HG02642 (cell line): ENCODE measurements at regions not wholly inside any gene's neighbourhood (a gene's known extent, or its start where the extent isn't known, plus 50 kb on each side); places are given as distances from the start of the nearest gene placed in this dataset.

Experiments
- ATAC-seq: cut with Tn5 transposase; IDR thresholded peaks from one replicate; pipeline ENCODE4 v1.9.1; 2021; ENCODE audit warnings: mild to moderate bottlenecking; ENCODE audit not compliant: unreplicated experiment, poor library complexity

DNA sequence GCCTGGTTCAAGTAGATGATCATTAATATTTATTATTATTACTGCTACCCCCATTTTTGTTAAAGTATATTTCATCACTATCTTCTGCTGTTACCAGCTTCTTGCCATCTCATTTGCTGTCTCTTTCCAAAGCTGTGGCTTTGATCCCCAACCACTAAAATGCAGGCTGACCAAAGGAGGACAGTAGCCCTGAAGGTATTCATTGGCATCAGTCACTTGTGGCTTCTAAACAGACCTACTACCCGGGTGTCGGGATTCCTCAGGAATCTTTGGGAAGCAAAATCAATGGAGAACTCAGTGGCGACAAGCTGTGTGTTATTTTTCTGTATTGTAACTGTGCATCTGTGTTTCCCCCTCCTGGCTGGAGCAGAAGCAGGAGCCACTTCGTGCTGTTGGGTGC lies 379.2 kb upstream of the ERCC4 start:
- ATAC-seq: no peak

- ATAC-seq: no peak
Observed at GRCh38 chr16:13542284-13542683, 377.7 kb upstream of the ERCC4 start.

DNA sequence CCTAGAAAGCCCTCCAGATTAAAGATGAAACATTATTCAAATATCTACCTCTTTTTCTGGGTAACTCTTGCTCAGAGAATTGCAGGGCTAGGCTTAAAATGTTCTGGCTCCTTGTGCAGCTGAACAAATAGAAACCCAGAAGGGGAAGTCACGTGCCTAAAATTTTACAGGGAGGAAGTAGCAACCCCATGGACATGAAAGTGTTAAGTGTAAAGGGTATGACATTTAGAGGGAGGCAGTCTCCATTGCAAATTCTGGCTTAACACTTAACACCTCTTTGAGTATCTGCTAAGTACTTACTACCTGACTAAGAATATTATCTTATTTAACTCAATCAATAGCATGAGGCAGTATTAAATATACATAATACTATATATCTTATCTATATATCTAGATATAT lies 376.1 kb upstream of the ERCC4 start:
- ATAC-seq: no peak

- ATAC-seq: no peak
Observed at GRCh38 chr16:13545271-13545670, 374.7 kb upstream of the ERCC4 start.

DNA sequence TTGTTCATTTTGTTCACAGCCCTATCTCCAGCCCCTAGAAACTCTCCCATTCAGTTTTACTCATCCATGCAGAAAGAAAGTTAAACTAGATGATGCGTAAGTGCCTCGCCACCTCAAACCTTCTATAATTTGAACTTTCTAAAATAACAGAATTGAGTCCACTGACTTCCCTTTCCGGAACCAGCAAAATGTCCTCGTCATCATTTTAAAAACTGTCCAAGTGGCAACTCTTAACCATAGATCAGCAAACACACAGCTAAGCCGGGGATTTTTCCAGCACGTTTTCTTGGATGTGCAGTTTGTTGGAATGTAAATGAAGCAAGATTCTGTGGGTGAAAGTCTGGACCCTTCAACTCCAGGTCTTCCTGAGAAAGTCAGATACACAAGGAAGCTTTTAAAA lies 369.7 kb upstream of the ERCC4 start:
- no peak for ATAC-seq

GRCh38 chr16:13552062-13552959 lies 367.6 kb upstream of the ERCC4 start:
- no peak for ATAC-seq

DNA sequence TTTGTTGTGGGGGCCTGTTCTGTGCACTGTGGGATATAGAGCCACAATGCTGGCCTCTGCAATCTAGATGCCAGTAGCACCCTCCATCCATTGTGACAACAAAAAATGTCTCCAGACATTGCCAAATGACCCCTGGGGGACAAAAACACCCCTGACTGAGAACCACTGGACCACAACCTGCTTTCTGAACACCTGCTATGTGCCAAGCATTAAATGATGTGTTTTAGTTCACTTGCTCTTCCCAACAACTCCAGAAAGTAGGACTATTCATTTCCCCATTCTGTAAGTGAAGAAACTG lies 367.0 kb upstream of the ERCC4 start:
- ATAC-seq: no peak

GRCh38 chr16:13553453-13553985 lies 366.4 kb upstream of the ERCC4 start:
- ATAC-seq: no peak

- ATAC-seq: no peak
Observed at GRCh38 chr16:13554005-13554404, 365.9 kb upstream of the ERCC4 start.

DNA sequence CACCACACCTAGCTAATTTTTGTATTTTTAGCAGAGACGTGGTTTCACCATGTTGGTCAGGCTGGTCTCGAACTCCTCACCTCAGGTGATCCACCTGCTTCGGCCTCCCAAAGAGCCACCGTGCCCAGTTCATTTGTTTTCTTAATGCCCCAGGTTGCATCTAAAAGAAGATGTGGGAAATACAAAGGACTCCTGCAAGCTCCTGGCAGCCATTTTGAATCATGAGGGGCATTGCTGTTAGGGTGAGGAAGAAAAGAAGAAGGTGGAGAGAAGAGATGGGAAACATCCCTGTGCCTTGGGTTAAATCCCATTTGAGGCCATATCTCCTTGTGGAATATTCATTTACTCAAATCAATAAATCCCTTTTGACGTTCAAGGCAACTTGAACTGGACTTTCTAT lies 365.3 kb upstream of the ERCC4 start:
- no peak for ATAC-seq

DNA sequence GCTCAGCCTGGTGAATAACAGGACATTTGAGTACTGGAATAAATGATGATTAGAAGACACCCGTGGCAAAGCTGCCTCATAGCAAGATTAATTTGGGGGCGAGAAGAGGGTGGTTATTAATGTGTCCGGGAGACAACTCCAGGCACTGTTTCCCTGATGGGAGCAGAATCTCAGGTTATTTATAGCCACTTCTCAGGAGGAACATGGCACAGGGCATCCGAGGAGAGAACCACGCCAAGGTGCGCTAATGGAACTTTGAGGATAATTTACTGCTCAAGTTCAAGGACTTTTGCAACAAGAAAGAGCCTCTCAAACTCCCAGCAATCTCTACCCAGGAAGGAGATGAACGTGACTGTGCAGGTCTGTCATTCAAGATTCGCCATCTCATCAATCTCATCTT lies 362.5 kb upstream of the ERCC4 start:
- no peak for ATAC-seq

- no peak for ATAC-seq
Observed at GRCh38 chr16:13558752-13559151, 361.2 kb upstream of the ERCC4 start.

DNA sequence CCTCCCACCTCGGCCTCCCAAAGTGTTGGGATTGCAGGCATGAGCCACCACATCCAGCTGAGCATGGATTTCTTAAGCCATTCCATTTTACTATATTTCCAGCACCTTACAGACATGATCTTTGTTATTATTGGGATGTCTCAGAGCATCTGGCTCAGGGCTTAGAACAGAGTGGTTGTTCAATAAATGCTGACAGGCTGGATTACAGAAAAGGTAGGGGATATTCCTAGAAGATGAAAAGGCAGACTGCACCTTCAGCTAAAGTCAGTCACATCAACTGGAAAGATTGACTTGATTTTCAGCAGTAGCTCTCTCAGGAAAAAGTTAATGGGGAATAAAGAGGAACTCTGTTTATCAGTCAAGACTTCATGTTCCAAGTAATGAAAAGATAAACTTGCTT lies 360.3 kb upstream of the ERCC4 start:
- ATAC-seq: no peak

GRCh38 chr16:13560151-13560550 lies 359.8 kb upstream of the ERCC4 start:
- ATAC-seq: no peak

GRCh38 chr16:13561291-13562070 lies 358.5 kb upstream of the ERCC4 start:
- ATAC-seq: no peak

GRCh38 chr16:13568803-13569202 lies 351.2 kb upstream of the ERCC4 start:
- no peak for ATAC-seq

DNA sequence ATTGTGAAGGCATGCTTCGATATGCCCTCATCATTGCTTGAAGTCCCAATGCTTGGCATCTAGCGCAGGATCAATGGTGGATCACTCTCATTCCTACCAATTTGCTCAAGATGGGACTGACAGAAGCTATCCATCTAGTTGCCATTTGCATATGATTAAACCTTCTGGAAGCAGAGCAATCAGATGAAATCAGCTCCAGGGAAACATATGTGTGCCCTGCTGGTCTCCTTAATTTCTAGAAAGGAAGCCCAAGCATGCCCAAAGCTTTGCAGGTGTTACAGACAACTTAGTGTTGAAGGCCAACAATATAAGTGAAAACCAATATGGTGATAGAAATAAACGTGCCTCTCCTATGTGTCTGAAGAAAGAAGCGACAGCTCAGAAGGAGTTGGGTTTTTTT lies 350.0 kb upstream of the ERCC4 start:
- ATAC-seq: no peak

GRCh38 chr16:13571036-13571435 lies 348.9 kb upstream of the ERCC4 start:
- no peak for ATAC-seq

GRCh38 chr16:13573903-13574302 lies 346.1 kb upstream of the ERCC4 start:
- ATAC-seq: no peak

GRCh38 chr16:13586051-13586450 lies 333.9 kb upstream of the ERCC4 start:
- ATAC-seq: no peak

- no peak for ATAC-seq
Observed at GRCh38 chr16:13587181-13587580, 332.8 kb upstream of the ERCC4 start.

DNA sequence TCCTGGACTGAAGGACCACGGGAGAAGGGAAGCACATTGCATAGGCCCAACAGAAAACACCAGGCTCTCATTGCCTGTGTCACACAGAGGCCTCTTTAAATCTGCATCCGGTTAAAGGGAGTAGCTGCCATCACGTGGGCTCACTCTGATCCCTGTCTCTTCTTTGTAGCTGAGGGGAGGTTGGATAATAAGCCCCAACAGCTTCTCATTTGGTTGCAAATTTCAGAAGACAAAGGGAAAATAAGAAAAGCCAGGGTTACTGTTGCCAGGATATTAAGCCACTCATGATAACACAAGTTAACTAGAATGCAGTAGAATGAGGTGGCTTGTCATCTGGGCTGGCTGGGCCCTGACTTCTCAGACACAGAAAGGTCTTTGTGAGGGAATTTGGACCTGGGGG lies 325.1 kb upstream of the ERCC4 start:
- no peak for ATAC-seq
